ENCODE measurements at regions not wholly inside any gene's neighbourhood (a gene's known extent, or its start where the extent isn't known, plus 50 kb on each side); places are given as distances from the start of the nearest gene placed in this dataset.

DNA sequence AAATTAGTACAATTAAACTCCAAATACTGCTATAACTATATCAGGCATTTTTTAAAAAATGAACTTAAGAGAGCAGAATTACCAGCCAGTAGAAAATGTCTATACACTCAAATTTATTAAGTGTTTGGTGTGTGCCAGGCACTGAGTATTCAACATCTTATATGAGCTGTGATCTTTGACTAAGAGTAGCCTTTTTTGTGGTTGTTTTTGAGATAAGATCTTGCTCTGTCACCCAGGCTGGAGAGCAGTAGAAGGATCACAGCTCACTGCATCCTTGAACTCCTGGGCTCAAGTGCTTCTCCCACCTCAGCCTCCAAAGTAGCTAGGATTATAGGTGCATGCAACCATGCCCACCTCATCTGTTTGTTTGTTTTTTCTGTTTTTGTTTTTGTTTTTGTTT lies 102.5 kb upstream of the CELF2 start:
- Histone ChIP-seq H3F3A (ENCODE audit: insufficient read depth) (peaks cover 21% of the 10 kb centered on the region), H2AFZ (no peak overlapping the region), H3K9me2 (ENCODE audit: insufficient read depth) (no peaks in the 10 kb centered on the region), H3K4me2 (ENCODE audit: unreplicated experiment) (no peak overlapping the region), H3K79me2 (ENCODE audit: insufficient read depth) (no peaks in the 10 kb centered on the region), H3K9ac (no peak overlapping the region), H3K36me3 (ENCODE audit: low read depth) (no peaks in the 10 kb centered on the region), H4K20me1 (ENCODE audit: insufficient read depth) (no peaks in the 10 kb centered on the region), H3K27me3 (replicated peaks; ENCODE audit: insufficient read depth) (no peaks in the 10 kb centered on the region), H3K27ac (no peak overlapping the region), H3K9me3 (ENCODE audit: low read depth) (no peaks in the 10 kb centered on the region), H3K4me3 (no peak overlapping the region), H3K4me1 (ENCODE audit: insufficient read depth) (peaks cover 13% of the 10 kb centered on the region)
- peak; percentile 27 for DNase-seq
- no peak for TF ChIP-seq EZH2phosphoT487 (IDR thresholded peaks at IDR 0.05; ENCODE audit: insufficient read depth, low read depth)
- TF ChIP-seq EZH2 (IDR thresholded peaks at IDR 0.05; ENCODE audit: insufficient read depth, poor library complexity, severe bottlenecking), result no peak
- in situ Hi-C loops (cut with MboI), result no loop called here

DNA sequence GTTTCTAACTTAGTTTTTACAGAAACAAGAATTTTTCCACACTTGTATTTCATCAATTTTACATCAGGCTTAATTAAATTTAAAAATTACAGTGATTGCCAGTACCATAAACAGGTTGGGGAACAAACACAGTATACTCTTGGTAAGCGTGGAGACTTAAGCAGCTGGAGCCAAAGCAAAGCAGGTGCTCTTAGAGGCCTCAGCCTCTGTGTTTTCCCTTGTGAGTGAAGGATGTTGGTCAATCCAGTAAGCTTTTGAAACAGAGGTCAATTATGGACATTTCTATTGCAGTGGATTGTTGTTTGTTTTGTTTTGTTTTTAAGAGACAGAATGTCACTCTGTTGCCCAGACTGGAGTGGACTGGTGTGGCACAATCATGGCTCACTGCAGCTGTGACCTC lies 100.6 kb upstream of the CELF2 start:
- Histone ChIP-seq H3K9me2 (ENCODE audit: insufficient read depth) (no peaks in the 10 kb centered on the region), H3K4me2 (ENCODE audit: unreplicated experiment) (no peak overlapping the region), H3K4me1 (ENCODE audit: insufficient read depth) (0 out of 2 replicates have a peak, but pooled peaks cover 1% of the 10 kb centered on the region), H3K4me3 (no peak overlapping the region), H3K79me2 (ENCODE audit: insufficient read depth) (no peaks in the 10 kb centered on the region), H3K9ac (no peak overlapping the region), H3K9me3 (ENCODE audit: low read depth) (no peaks in the 10 kb centered on the region), H3K27ac (no peak overlapping the region), H3F3A (ENCODE audit: insufficient read depth) (peaks cover 8% of the 10 kb centered on the region), H4K20me1 (ENCODE audit: insufficient read depth) (no peaks in the 10 kb centered on the region), H3K36me3 (ENCODE audit: low read depth) (no peaks in the 10 kb centered on the region), H3K27me3 (replicated peaks; ENCODE audit: insufficient read depth) (no peaks in the 10 kb centered on the region), H2AFZ (no peak overlapping the region)
- in situ Hi-C loops (cut with MboI), result no loop called here
- TF ChIP-seq EZH2phosphoT487 (IDR thresholded peaks at IDR 0.05; ENCODE audit: insufficient read depth, low read depth), result no peak
- no peak for TF ChIP-seq EZH2 (IDR thresholded peaks at IDR 0.05; ENCODE audit: insufficient read depth, poor library complexity, severe bottlenecking)
- DNase-seq, result no peak
- 100% methylated on average over 1 of the region's 1 CpG for WGBS, 2 experiments (ENCODE audit: low coverage in 1 of 2, low lambda C conversion rate in 2 of 2, missing lambda C conversion rate in 2 of 2)

GRCh38 chr10:10919976-10920375 lies 97.7 kb upstream of the CELF2 start:
- no peak for TF ChIP-seq EZH2 (IDR thresholded peaks at IDR 0.05; ENCODE audit: insufficient read depth, poor library complexity, severe bottlenecking)
- no peak for TF ChIP-seq EZH2phosphoT487 (IDR thresholded peaks at IDR 0.05; ENCODE audit: insufficient read depth, low read depth)

DNA sequence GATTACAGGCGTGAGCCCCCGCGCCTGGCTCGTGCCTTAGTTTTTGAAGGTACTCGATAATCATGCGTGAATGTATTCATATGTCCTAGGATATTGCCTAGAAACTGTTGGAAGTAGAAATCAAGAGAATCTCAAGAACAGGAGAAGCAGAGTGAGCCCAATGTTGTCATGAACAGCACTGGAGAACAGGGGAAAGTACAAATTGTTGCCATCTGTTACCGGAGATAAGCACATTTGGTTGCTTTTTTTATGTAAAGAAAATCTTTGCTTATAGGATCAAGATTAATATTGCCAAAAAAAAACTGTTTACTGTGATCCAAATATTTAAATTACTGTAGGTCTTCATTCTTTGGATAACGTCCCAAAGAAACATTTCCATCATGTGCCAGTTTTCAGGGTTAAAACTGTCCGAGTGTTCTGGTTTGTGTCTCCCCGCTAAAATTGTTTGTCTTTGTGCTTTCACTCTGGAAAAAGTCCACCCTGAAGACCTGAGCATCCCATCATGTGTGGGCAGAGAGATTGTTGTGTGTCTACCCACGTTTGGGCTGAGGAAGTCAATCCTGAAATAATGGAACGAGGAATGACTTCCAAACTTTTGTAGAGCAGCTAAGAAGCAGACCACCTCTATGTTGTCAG lies 95.7 kb upstream of the CELF2 start:
- Histone ChIP-seq H3K4me3 (no peak overlapping the region), H2AFZ (no peak overlapping the region), H3K9ac (no peak overlapping the region), H3K27me3 (replicated peaks; ENCODE audit: insufficient read depth) (no peaks in the 10 kb centered on the region), H3K27ac (no peak overlapping the region), H3K79me2 (ENCODE audit: insufficient read depth) (no peaks in the 10 kb centered on the region), H4K20me1 (ENCODE audit: insufficient read depth) (no peaks in the 10 kb centered on the region), H3F3A (ENCODE audit: insufficient read depth) (no peaks in the 10 kb centered on the region), H3K4me2 (ENCODE audit: unreplicated experiment) (no peak overlapping the region), H3K9me3 (ENCODE audit: low read depth) (no peaks in the 10 kb centered on the region), H3K9me2 (ENCODE audit: insufficient read depth) (no peaks in the 10 kb centered on the region), H3K36me3 (ENCODE audit: low read depth) (no peaks in the 10 kb centered on the region), H3K4me1 (ENCODE audit: insufficient read depth) (no peaks in the 10 kb centered on the region)
- TF ChIP-seq EZH2 (IDR thresholded peaks at IDR 0.05; ENCODE audit: insufficient read depth, poor library complexity, severe bottlenecking) (no peak), EZH2phosphoT487 (IDR thresholded peaks at IDR 0.05; ENCODE audit: insufficient read depth, low read depth) (no peak)
- in situ Hi-C loops (cut with MboI), result no loop called here
- 88 to 89% methylated on average over 12 of the region's 12 CpGs for WGBS, 2 experiments (ENCODE audit: low coverage in 1 of 2, low lambda C conversion rate in 2 of 2, missing lambda C conversion rate in 2 of 2)
- no peak for DNase-seq

More at GRCh38 chr10:10919976-10920375, 97.7 kb upstream of the CELF2 start:
- H3K4me3 ChIP-seq, result no peak overlapping the region
- H2AFZ ChIP-seq, result no peak overlapping the region
- no peaks in the 10 kb centered on the region for H3K36me3 ChIP-seq (ENCODE audit: low read depth)
- no peak for DNase-seq
- no peaks in the 10 kb centered on the region for H3F3A ChIP-seq (ENCODE audit: insufficient read depth)
- H3K79me2 ChIP-seq (ENCODE audit: insufficient read depth), result no peaks in the 10 kb centered on the region
- H3K9me2 ChIP-seq (ENCODE audit: insufficient read depth), result no peaks in the 10 kb centered on the region
- H3K27ac ChIP-seq, result no peak overlapping the region
- no peak overlapping the region for H3K4me2 ChIP-seq (ENCODE audit: unreplicated experiment)
- no peak overlapping the region for H3K9ac ChIP-seq
- no peaks in the 10 kb centered on the region for H4K20me1 ChIP-seq (ENCODE audit: insufficient read depth)
- H3K9me3 ChIP-seq (ENCODE audit: low read depth), result no peaks in the 10 kb centered on the region
- H3K4me1 ChIP-seq (ENCODE audit: insufficient read depth), result no peaks in the 10 kb centered on the region
- WGBS, 2 experiments (ENCODE audit: low coverage in 1 of 2, low lambda C conversion rate in 2 of 2, missing lambda C conversion rate in 2 of 2), result 81 to 84% methylated on average over 5 of the region's 5 CpGs
- no peaks in the 10 kb centered on the region for H3K27me3 ChIP-seq (replicated peaks; ENCODE audit: insufficient read depth)
- in situ Hi-C loops (cut with MboI), result no loop called here
